ENCODE measurements at regions not wholly inside any gene's neighbourhood (a gene's known extent, or its start where the extent isn't known, plus 50 kb on each side); places are given as distances from the start of the nearest gene placed in this dataset.

DNA sequence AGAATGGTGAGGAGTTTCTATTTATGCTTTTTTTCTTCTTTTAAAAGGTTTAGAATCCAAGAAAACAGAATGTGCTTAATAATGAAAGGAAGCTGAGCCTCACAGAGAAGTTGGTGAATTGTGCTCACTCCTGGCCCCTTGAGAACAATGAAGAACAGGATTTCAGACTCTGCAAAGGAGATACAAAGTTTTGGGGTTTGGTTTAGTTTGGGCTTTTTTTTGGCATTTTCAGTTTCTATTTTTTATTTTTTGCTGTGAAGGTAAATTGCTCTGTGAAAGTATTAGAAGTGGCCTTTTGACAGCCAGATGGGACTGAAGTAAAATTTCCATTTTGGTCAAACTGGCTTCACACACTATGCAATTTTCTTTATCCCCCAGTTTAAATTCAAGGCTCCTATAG lies 247.3 kb upstream of the GYPC start:
- H3K36me3 ChIP-seq (ENCODE audit: insufficient read depth, low read length) = no peaks in the 10 kb centered on the region
- H3K27me3 ChIP-seq (ENCODE audit: insufficient read depth, low read length) = no peaks in the 10 kb centered on the region
- H3K4me1 ChIP-seq (ENCODE audit: insufficient read depth, low read length) = no peaks in the 10 kb centered on the region
- no peak overlapping the region for H3K4me3 ChIP-seq (ENCODE audit: low read length)
- H3K9me3 ChIP-seq (ENCODE audit: low read length) = no peaks in the 10 kb centered on the region
- no peak overlapping the region for H2AFZ ChIP-seq (ENCODE audit: low read depth, low read length)

DNA sequence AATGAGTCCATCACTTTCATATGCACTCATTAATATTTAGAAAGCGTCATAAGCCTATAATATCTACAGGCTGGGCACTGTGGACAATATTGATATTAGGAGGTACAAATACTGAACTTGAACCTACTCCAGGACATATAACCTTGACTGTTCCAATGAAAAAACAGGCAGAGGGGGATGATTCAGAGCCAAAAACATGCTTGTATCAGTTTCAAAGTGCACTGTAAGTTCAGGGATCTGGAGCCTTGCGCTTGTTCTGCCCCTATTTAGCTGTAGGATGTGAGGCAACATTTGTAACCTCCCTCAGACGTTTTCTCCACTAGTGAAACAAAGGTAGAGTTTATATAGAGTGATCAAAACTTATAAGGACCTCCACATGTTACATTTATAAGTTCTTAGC lies 246.1 kb upstream of the GYPC start:
- Histone ChIP-seq H3K4me3 (ENCODE audit: low read length) (no peak overlapping the region), H3K9me3 (ENCODE audit: low read length) (no peaks in the 10 kb centered on the region), H3K36me3 (ENCODE audit: insufficient read depth, low read length) (no peaks in the 10 kb centered on the region), H3K4me1 (ENCODE audit: insufficient read depth, low read length) (no peaks in the 10 kb centered on the region), H2AFZ (ENCODE audit: low read depth, low read length) (no peak overlapping the region), H3K27me3 (ENCODE audit: insufficient read depth, low read length) (no peaks in the 10 kb centered on the region)

DNA sequence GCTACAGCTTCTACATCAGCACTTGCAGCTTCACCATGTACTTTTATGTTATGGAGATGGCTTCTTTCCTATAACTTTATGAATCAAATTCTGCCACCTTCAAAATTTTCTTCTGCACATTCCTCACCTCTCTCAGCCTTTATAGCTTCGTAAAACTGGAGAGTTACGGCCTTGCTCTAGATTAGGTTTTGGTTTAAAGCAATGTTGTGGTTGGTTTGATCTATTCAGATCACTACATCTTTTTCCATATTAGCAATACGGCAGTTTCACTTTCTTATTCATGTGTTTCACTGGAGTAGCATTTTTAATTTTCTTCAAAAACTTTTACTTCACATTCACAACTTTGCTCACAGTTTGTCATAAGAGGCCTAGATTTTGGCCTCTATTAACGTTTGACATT lies 242.9 kb upstream of the GYPC start:
- no peaks in the 10 kb centered on the region for H3K4me1 ChIP-seq (ENCODE audit: insufficient read depth, low read length)
- no peaks in the 10 kb centered on the region for H3K9me3 ChIP-seq (ENCODE audit: low read length)
- no peak overlapping the region for H3K4me3 ChIP-seq (ENCODE audit: low read length)
- H3K27me3 ChIP-seq (ENCODE audit: insufficient read depth, low read length) = no peaks in the 10 kb centered on the region
- H3K36me3 ChIP-seq (ENCODE audit: insufficient read depth, low read length) = no peaks in the 10 kb centered on the region
- H2AFZ ChIP-seq (ENCODE audit: low read depth, low read length) = no peak overlapping the region

DNA sequence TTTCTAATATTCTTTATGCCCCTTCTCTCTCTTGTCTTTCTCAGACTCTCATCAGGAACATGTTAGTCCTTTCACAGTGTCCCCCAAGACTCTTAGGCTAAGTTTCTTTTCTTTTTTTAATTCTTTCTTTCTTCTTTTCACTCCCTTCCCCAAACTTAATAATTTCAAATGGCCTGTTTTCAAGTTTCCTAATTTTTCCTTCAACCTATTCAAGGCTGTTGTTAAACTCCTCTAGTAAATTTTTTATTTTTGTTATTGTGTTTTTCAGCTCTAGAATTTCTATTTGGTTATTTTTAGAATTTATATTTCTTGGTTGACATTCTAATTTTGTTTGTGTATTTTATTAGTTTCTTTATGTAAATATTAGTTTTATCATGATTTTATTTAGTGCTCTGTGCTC lies 236.6 kb upstream of the GYPC start:
- no peaks in the 10 kb centered on the region for H3K27me3 ChIP-seq (ENCODE audit: insufficient read depth, low read length)
- no peak overlapping the region for H2AFZ ChIP-seq (ENCODE audit: low read depth, low read length)
- no peaks in the 10 kb centered on the region for H3K36me3 ChIP-seq (ENCODE audit: insufficient read depth, low read length)
- H3K4me3 ChIP-seq (ENCODE audit: low read length) = no peak overlapping the region
- no peaks in the 10 kb centered on the region for H3K4me1 ChIP-seq (ENCODE audit: insufficient read depth, low read length)
- H3K9me3 ChIP-seq (ENCODE audit: low read length) = no peaks in the 10 kb centered on the region

DNA sequence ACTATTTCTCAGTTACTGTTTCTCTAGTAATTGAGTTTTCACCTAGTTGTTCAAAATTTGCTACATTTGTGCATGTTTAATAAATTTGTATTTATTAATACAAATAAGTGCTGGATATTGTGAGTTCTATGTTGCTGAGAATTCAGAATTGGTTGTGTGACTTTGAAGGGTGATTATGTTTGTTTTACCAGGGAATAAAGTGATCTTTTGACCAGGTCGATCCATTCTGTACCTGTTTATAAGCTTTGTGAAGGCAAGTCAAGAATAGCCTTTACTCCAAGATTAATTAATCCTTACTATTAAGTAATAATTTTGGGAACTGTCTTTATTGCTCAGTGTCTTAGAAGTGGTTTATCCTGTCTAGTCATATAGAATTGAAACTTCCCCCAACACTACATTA lies 230.0 kb upstream of the GYPC start:
- H3K4me3 ChIP-seq (ENCODE audit: low read length) = no peak overlapping the region
- no peaks in the 10 kb centered on the region for H3K36me3 ChIP-seq (ENCODE audit: insufficient read depth, low read length)
- H2AFZ ChIP-seq (ENCODE audit: low read depth, low read length) = no peak overlapping the region
- H3K9me3 ChIP-seq (ENCODE audit: low read length) = no peaks in the 10 kb centered on the region
- H3K4me1 ChIP-seq (ENCODE audit: insufficient read depth, low read length) = no peaks in the 10 kb centered on the region
- no peaks in the 10 kb centered on the region for H3K27me3 ChIP-seq (ENCODE audit: insufficient read depth, low read length)

DNA sequence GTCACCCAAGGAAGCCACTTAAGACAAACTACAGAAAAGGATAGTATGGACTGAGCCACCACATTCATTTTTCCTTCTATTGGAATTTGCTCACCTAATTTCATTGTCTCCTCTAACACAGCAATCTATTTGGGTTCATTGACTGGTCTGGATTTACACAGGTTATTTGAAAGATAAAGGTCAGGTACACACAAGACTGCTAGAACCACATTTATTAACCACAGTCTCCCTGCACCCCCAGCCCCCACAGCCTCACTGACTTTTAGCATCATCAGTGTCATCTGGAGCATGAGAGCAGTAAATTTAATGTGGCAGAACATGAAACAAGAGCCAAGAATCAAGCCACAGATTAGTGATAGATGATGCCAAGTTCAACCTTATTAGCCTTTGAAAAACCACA lies 226.9 kb upstream of the GYPC start:
- Histone ChIP-seq H3K36me3 (ENCODE audit: insufficient read depth, low read length) (no peaks in the 10 kb centered on the region), H2AFZ (ENCODE audit: low read depth, low read length) (no peak overlapping the region), H3K4me3 (ENCODE audit: low read length) (no peak overlapping the region), H3K9me3 (ENCODE audit: low read length) (no peaks in the 10 kb centered on the region), H3K4me1 (ENCODE audit: insufficient read depth, low read length) (no peaks in the 10 kb centered on the region), H3K27me3 (ENCODE audit: insufficient read depth, low read length) (no peaks in the 10 kb centered on the region)

DNA sequence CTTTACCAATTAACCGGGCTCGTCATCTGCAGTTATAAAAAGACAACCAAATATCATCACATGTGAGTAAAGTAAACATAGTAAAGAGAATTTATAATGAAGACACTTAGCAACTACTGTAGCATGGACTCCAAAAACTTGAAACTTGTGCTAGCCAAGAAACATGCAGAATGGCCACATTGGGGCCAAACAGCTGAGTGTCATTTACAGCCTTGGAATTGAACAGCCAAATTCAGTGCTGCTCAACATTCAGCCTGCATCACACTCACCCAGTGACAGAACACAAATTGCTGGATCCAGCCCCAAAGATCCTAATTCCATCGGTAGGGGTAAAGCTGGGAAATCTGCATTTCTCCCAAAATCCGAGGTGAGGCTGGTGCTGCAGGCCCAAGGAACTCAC lies 224.8 kb upstream of the GYPC start:
- Histone ChIP-seq H3K4me1 (ENCODE audit: insufficient read depth, low read length) (no peaks in the 10 kb centered on the region), H3K36me3 (ENCODE audit: insufficient read depth, low read length) (no peaks in the 10 kb centered on the region), H3K4me3 (ENCODE audit: low read length) (no peak overlapping the region), H3K9me3 (ENCODE audit: low read length) (no peaks in the 10 kb centered on the region), H2AFZ (ENCODE audit: low read depth, low read length) (no peak overlapping the region), H3K27me3 (ENCODE audit: insufficient read depth, low read length) (no peaks in the 10 kb centered on the region)

DNA sequence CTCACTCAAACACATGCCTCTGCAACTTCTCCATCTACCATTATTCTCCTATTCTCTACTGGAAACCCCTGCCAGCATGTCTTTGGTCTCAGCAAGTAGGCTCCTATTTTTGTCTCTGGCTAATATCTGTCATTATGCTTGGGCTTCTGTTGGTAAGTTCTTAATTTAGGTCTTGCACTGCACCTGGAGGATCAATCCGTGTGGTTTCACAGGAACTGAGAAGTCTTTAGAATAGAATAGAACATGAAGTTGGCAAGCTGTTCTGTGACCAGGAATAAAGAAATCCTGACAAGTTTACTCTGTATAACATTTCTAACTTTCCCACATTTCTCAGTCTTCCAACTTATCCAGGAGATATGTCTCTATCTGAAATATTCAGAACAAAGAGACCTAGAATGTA lies 219.5 kb upstream of the GYPC start:
- H2AFZ ChIP-seq (ENCODE audit: low read depth, low read length) = no peak overlapping the region
- no peaks in the 10 kb centered on the region for H3K27me3 ChIP-seq (ENCODE audit: insufficient read depth, low read length)
- no peaks in the 10 kb centered on the region for H3K36me3 ChIP-seq (ENCODE audit: insufficient read depth, low read length)
- no peaks in the 10 kb centered on the region for H3K4me1 ChIP-seq (ENCODE audit: insufficient read depth, low read length)
- H3K9me3 ChIP-seq (ENCODE audit: low read length) = no peaks in the 10 kb centered on the region
- no peak overlapping the region for H3K4me3 ChIP-seq (ENCODE audit: low read length)

DNA sequence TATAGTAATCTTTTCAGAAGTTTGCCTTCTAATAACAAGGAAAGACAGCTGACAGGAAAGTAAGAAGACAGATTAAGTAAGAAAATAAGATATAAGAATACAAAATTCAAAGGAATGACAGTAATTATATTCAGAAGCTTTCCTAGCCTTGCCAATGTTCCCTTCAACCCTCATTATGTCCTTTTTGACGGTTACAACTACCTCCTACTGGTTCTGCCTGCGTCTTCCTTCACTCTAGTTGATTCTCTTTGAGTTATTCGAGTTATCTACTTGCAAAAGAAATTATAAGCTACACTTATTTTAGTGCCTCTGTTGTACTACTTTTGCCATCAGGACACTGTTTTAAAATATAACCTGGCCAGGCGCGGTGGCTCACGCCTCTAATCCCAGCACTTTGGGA lies 218.9 kb upstream of the GYPC start:
- H3K4me1 ChIP-seq (ENCODE audit: insufficient read depth, low read length) = no peaks in the 10 kb centered on the region
- H3K36me3 ChIP-seq (ENCODE audit: insufficient read depth, low read length) = no peaks in the 10 kb centered on the region
- H2AFZ ChIP-seq (ENCODE audit: low read depth, low read length) = no peak overlapping the region
- no peak overlapping the region for H3K4me3 ChIP-seq (ENCODE audit: low read length)
- no peaks in the 10 kb centered on the region for H3K27me3 ChIP-seq (ENCODE audit: insufficient read depth, low read length)
- no peaks in the 10 kb centered on the region for H3K9me3 ChIP-seq (ENCODE audit: low read length)

DNA sequence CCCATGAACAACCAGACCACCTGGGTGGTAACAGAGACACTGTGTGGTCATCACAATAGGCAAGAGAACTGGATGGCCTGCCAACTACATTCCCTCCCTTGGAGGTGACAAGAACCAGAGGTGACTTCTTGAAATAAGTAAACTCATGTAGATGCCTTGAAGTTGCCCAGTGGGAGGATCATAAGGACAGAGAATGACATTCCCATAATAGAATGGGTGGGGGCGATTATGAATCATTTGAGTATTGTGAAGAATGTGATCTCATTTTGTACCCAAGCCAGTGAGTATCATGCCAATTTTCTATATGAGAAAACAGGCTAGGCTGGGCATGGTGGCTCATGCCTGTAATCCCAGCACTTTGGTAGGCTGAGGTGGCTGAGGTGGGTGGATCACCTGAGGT lies 211.4 kb upstream of the GYPC start:
- H2AFZ ChIP-seq (ENCODE audit: low read depth, low read length) = no peak overlapping the region
- no peaks in the 10 kb centered on the region for H3K4me1 ChIP-seq (ENCODE audit: insufficient read depth, low read length)
- no peaks in the 10 kb centered on the region for H3K9me3 ChIP-seq (ENCODE audit: low read length)
- no peaks in the 10 kb centered on the region for H3K36me3 ChIP-seq (ENCODE audit: insufficient read depth, low read length)
- H3K4me3 ChIP-seq (ENCODE audit: low read length) = no peak overlapping the region
- no peaks in the 10 kb centered on the region for H3K27me3 ChIP-seq (ENCODE audit: insufficient read depth, low read length)

DNA sequence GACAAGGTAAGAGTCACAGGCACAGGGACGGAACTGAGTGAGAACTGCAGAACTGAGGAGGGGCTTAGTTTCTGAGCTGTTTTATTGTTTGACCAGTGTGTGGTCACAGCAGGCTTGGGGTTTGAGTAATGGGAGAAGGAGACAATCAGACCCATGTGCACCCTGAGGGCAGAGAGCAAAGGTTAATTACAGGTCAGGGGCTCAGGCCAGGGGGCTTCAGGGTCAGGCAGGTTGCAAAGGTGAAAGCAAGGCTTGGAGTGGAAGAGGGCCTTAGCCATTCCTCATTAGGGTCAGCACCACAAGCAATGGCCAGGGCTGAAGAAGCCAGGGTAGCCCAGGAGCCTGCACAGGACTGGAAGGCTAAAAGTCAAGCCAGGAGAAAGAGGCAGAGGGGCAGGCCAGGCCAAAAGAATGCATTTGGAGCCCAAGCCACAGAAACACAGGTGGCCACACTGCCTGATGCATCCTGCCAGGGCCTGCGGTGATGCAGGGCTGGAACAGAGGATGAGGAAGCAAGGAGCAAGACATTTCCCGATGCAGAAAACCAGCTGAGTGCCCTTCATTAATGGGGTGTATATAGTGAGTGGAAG lies 209.8 kb upstream of the GYPC start:
- Histone ChIP-seq H3K36me3 (ENCODE audit: insufficient read depth, low read length) (no peaks in the 10 kb centered on the region), H3K9me3 (ENCODE audit: low read length) (no peaks in the 10 kb centered on the region), H3K4me1 (ENCODE audit: insufficient read depth, low read length) (no peaks in the 10 kb centered on the region), H3K4me3 (ENCODE audit: low read length) (no peak overlapping the region), H2AFZ (ENCODE audit: low read depth, low read length) (no peak overlapping the region), H3K27me3 (ENCODE audit: insufficient read depth, low read length) (no peaks in the 10 kb centered on the region)

DNA sequence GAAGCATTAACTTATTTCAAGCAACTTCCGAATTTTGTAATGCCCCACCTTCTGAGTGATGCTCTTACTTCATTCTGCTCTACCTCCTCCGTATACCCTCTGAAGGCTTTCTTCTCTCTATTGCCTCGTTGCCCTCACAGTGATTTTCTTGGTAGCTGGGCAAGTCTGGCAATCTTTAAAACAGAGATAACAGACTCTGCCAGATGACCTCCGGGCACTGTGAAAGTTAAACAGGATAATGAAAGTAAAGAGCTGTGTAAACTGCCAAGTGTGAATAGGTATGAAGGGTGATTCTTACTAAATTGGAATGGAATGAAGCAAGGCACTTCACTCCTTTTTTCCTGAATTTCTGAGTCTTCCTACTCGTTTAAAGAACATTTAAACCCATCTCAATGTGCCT lies 207.3 kb upstream of the GYPC start:
- Histone ChIP-seq H3K4me3 (ENCODE audit: low read length) (no peak overlapping the region), H3K4me1 (ENCODE audit: insufficient read depth, low read length) (no peaks in the 10 kb centered on the region), H3K36me3 (ENCODE audit: insufficient read depth, low read length) (no peaks in the 10 kb centered on the region), H3K9me3 (ENCODE audit: low read length) (no peaks in the 10 kb centered on the region), H2AFZ (ENCODE audit: low read depth, low read length) (no peak overlapping the region), H3K27me3 (ENCODE audit: insufficient read depth, low read length) (no peaks in the 10 kb centered on the region)

DNA sequence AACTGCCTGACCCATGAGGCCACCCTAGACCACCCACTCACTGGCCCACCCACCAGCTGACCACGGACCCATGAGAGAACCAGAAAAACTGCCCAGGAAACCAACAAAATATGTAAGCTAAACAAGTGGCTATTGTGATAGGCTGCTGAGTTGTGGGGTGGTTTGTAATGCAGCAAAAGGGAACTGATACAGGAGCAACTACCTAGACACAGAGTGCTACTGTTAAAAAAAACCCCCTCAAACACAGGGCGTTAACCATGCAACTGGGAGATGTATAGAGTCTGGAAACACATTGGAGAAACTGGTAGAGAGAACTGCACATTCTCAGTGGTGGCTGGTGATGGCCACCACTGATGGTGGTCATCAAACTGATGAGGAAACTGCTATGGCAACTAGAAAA lies 206.3 kb upstream of the GYPC start:
- H3K36me3 ChIP-seq (ENCODE audit: insufficient read depth, low read length) = no peaks in the 10 kb centered on the region
- H3K4me3 ChIP-seq (ENCODE audit: low read length) = no peak overlapping the region
- no peaks in the 10 kb centered on the region for H3K27me3 ChIP-seq (ENCODE audit: insufficient read depth, low read length)
- no peaks in the 10 kb centered on the region for H3K9me3 ChIP-seq (ENCODE audit: low read length)
- H3K4me1 ChIP-seq (ENCODE audit: insufficient read depth, low read length) = no peaks in the 10 kb centered on the region
- no peak overlapping the region for H2AFZ ChIP-seq (ENCODE audit: low read depth, low read length)

DNA sequence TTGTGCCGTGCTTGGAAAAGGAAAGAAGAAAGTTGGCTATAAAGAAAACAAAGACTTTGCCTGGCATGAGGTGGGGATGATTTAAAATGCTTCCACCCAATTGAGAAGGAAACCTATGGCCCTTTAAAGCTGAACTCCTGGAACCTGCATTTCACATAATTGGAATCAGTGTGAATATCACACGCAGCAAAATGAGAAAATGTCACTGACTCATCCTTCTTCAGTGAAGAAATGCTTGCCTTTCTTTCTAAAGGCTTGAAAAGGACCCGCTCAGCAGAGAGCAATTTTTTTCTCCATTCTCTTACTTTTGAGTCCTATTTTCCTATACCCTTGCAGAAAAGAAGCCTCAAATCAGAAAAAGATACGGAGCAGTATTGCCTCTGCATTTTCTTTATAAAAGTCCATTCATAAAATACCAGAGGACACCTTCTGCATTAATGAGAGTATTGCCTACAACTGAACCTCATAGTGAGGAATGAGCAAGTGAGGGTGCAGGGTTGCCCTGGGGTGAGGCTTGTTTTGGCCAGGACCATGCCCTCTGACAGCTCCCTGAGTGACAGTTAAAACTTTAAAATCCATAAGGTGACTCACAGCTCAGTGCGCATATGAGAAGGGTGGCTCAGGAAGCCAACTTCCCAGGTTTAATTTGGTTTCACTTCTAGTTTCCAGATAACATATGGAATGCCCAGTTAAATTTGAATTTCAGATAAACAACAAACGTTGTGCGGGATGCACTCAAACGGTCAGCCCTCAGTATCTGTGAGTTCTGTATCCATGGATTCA lies 191.9 kb upstream of the GYPC start:
- H3K27me3 ChIP-seq (ENCODE audit: insufficient read depth, low read length) = no peaks in the 10 kb centered on the region
- no peaks in the 10 kb centered on the region for H3K36me3 ChIP-seq (ENCODE audit: insufficient read depth, low read length)
- H2AFZ ChIP-seq (ENCODE audit: low read depth, low read length) = no peak overlapping the region
- no peak overlapping the region for H3K4me3 ChIP-seq (ENCODE audit: low read length)
- H3K9me3 ChIP-seq (ENCODE audit: low read length) = no peaks in the 10 kb centered on the region
- H3K4me1 ChIP-seq (ENCODE audit: insufficient read depth, low read length) = no peaks in the 10 kb centered on the region

Measured in neuron (in vitro differentiated cells).